ENCODE measurements at regions not wholly inside any gene's neighbourhood (a gene's known extent, or its start where the extent isn't known, plus 50 kb on each side); places are given as distances from the start of the nearest gene placed in this dataset.
"Not testable (repeated sequence)": the region's sequence is repeated elsewhere in the genome, so short reads cannot be mapped to it uniquely, and the experiment has no call there.

GRCh38 chr12:83559650-83560049 lies 872.9 kb downstream of the TMTC2 start:
- DNase-seq, result no peak

DNA sequence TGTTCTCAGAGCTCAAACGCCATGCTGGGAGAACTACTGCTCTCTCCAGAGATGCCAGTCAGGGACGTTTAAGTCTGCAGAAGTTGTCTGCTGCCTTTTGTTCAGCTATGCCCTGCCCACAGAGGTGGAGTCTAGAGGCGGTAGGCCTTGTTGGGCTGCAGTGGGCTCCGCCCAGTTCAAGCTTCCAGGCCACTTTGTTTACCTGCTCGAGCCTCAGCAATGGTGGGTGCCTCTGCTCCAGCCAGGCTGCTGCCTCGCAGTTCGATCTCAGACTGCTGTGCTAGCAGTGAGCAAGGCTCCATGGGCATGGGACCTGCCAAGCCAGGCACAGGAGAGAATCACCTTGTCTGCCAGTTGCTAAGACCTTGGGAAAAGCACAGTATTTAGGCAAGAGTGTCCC lies 869.3 kb downstream of the TMTC2 start:
- not testable (repeated sequence) for DNase-seq

DNA sequence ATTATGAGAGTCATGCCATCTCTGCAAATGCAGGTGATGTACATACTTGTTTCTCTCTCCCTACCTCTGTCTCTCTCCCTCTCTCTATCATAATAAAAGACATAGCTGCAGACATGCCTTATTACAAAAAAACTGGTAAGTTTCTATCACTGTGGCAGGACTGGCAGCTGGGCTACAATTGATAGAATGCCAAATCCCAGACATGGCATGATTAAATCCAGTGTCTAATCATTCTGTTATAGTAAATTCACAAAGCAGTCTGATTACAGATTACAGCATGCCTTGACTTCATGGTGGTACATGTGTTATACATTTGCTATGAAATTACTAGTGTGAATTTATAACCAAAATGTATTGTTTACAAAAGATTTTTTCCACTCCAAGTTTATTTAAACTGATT lies 854.7 kb downstream of the TMTC2 start:
- no peak for DNase-seq

DNA sequence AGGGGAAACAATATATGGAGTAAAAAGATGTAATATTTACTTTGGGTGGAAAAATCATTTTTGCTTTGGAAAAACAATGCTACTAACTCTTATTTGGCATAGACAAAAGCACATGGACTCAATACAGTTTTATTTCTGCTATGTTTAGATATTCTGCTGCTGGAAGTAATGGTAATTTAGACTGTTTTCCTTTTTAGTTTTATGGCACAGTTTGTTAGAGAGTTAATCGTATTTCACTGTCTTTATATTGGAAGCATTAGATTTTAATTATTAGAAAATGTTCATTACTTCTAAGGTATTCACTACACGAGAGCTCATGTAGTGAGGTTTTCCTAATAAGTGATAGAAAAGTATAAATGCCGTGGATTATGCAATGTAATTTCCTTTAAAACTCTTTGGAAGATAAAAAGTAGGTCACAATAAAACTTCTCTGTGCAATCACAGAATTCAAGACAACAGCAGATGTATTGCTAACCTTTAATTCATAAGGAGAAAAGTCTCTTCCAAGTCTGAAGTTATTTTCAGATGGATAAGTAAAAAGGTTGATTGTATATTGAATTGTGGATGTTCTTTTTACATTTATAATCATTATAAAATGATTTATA lies 851.8 kb downstream of the TMTC2 start:
- DNase-seq, result no peak

- no peak for DNase-seq
These were observed 850.8 kb downstream of the TMTC2 start for GRCh38 chr12:83537428-83538053.

DNA sequence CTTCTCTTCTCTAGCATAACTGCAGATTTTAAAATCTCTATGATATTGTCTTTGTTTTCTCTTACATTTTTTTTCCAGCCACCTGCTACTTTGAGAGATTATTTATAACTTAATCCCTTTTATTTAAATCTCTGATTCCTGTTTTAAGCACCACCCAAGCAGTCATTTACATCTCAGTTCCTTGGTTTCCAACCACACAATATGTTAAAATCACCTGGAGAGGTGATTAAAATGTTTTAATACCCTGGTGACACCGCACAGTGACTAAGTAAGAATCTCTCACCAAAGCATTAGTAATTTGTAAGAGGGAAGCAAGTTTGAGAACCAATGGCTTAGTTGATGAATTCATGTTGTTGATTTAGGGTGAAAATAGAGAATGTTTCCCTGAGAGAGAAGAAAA lies 849.8 kb downstream of the TMTC2 start:
- no peak for DNase-seq

GRCh38 chr12:83528571-83528970 lies 841.9 kb downstream of the TMTC2 start:
- no peak for DNase-seq

- DNase-seq, result peak; percentile 57
These were observed 841.1 kb downstream of the TMTC2 start for GRCh38 chr12:83527810-83528209.

DNA sequence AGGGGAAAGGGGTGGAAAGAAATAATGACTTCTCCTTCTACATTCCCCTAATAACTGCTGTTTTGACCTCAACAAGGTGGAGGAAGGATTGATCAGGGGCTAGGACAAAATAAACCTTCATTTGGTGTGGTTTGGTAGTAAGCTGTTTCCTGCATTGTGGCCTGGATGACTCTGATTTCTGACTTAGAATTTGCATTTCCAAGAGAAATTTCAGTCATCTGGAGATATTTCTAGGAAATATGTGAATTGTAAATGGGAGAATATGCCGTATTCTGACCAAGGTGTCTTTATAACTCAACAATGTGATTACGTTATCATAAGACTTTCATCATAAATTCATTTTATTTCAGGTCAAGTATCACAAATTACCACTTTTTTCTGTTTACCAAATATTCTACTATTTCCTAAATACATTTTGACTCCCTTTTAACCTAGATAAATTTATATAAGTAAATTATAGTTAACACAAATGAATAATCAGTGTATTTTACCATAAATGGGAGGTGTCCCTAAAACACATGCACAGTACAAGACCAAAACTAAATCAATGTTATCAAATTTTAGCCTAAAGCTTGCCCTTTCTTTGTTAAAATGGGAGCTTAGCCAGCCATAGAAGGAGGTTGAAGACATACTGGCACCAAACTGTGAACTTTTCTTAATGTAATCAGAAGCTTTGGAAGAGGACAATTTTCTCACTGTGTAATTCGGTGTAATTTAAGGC lies 828.8 kb downstream of the TMTC2 start:
- DNase-seq, result no peak

- no peak for DNase-seq
These were observed 827.7 kb downstream of the TMTC2 start for GRCh38 chr12:83514372-83514771.

DNA sequence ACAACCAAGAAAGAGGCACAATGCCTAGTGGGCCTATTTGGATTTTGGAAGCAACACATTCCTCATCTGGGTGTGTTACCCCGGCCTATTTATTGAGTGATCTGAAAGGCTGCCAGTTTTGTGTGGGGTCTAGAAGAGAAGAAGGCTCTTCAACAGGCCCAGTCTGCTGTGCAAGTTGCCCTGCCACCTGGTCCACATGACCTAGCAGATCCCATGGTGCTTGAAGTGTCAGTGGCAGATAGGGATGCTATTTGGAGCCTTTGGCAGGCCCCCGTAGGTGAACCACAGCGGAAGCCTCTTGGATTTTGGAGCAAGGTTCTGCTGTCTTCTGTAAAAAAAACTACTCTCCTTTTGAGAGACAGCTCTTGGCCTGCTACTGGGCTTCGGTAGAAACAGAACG lies 820.1 kb downstream of the TMTC2 start:
- no peak for DNase-seq

DNA sequence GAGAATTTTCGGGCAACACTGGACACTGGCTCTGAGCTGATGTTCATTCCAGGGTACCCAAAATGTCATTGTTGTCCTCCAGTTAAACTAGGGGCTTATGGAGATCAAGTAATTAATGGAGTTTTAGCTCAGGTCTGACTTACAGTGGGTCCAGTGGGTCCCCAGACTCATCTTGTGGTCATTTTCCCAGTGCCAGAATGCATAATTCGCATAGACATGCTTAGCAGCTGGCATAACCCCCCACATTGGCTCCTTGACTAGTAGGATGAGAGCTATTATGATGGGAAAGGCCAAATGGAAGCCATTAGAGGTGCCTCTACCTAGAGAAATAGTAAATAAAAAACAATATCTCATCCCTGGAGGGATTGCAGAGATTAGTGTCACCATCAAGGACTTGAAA lies 818.9 kb downstream of the TMTC2 start:
- DNase-seq, result no peak

- not testable (repeated sequence) for DNase-seq
These were observed 813.2 kb downstream of the TMTC2 start for GRCh38 chr12:83499894-83500293.

DNA sequence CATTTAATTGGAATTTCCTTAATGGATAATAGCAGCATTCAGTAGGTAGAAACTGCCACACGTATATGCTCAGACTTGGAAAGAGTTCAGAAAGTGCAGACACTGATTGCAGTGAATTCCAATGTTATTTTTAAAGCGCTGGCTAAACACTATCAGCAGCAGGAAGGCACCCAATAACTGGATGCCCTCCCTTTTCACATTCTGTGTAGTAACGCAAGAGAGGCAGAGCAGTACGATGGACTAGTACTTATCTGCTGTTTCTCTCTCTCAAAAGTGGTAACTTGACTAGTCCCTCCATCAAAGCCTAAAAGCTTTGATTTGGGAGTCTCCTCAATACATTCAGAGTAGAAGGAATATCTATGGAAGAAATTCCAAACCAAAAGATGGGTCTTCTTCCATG lies 791.0 kb downstream of the TMTC2 start:
- DNase-seq, result no peak

DNA sequence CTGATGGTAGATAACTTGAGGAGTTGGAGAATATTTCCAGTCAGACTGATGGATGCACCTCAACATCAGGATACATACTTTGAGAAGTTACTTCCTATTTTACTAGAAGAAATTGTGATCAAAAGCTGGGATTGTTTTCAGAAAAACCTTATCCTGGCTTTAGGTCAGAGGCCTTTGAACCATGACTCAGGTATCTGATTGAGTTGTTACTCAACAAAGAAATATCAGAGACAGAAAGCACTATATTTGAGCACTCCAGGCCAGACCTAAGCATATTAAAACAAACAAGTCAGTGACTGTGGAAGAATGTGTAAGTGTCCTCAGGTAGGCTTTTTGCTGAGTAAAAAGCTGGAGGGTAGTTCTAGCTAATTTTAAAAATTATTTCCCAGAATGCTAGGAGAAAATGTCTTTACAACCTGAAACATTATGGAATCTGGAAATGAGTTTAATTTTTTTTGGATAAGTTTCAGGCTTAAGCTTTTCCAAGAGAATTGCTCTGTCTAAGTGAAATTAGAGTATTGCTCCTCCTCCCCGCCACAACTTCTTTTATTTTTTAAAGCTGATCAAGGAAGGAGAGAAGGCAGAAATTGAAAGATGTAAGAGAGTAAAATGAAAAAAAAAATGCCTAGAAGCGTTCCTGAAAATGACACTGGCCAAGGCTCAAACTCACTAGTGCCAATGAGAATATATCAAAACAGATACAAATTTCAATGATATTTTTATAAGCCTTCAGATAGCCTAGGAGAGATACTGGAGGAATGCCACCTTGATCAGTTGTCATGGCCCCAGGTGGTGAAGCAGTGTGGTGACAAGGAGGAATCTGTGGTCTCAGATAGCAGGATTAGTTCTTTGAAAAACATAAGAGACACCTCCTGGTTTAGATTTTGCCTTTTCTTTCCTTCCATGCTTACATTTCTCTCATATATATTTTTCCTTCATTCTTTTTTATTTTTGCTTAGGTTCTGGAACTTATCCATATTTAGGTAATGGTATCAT lies 790.3 kb downstream of the TMTC2 start:
- no peak for DNase-seq

- DNase-seq, result no peak
These were observed 789.3 kb downstream of the TMTC2 start for GRCh38 chr12:83476006-83476405.

DNA sequence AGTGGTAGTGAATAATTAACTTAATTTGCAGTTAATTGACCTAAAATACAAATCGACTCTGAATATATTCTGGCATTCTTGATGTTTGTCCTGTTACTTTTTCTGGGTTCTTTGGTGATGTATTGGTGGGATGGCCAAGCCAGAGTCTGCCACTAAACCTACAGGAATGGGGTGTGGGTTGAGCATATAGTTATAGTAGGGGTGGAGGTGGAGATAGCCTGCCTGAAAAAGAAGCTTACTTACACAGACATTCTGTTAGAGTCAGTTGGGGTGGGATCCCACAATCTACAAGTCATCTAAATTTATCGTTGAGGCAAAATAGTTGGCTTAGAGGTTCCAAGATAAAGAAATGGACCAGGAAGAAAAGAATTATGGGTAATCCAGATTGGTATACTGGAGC lies 787.7 kb downstream of the TMTC2 start:
- no peak for DNase-seq

DNA sequence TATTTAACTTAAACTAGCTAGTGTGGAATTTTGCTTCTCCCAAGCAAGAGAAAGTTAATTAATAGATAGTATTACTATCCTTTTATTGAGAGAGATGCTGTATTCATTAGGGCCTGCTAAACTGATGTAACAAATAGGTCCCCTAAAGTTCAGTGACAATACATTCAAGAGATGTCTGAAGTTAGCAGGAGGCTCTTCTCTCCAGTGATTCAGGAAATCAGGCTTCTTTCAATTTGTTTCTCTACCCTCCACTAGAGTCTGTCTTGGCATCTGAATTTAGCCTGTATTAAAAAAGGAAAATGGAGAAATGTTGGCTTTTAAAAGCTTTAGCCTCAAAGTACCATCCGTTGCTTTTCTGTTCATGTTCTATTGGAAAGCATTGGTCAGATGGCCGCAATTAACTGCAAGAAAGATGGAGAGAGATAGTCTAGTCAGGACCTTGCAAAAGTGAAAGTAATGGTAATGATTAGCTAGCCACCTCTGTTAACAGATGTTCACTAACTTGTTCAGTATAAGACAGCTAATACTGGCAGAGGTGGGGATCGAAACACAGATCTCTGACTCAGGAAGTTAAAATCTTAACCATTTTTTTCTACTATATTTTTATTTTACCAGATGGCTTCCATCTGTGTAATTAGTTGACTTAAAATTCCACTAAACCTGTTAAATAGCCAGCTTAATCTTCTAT lies 786.8 kb downstream of the TMTC2 start:
- DNase-seq, result no peak

- no peak for DNase-seq
These were observed 786.1 kb downstream of the TMTC2 start for GRCh38 chr12:83472772-83473171.

DNA sequence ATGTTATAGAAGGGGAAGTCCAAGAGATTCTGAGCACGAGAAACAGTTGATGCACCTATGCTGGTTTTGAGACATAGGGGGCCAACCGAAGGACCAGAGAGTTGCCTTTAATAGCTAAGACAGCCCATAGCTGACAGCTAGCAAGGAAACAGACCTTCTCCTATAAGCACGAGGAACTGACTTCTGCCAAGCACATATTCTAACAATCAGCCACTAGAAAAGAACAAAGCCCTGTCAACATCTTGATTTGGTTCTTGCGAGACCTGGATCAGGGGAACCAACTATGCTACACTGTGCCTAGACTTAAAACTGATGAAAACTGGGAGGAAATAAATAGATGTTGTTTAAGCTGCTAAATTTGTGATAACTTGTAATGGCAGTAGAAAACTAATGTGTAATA lies 785.6 kb downstream of the TMTC2 start:
- no peak for DNase-seq

DNA sequence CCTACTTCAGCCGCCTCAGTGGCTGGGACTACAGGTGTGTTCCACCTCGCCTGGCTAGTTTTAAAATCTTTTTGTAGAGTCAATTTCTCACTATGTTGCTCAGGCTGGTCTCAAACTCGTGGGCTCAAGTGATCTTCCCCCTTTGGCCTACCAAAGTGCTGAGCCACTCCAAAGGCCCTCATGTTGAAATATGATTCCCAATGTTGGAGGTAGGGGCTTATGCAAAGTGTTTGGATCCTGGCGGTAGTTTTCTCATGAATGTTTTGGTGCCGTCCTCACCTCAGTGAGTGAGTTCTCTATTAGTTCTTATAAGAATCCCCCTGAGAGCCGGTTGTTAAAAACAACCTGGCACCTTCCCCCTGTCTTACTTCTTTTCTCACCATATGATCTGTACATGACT lies 784.6 kb downstream of the TMTC2 start:
- DNase-seq, result no peak

DNA sequence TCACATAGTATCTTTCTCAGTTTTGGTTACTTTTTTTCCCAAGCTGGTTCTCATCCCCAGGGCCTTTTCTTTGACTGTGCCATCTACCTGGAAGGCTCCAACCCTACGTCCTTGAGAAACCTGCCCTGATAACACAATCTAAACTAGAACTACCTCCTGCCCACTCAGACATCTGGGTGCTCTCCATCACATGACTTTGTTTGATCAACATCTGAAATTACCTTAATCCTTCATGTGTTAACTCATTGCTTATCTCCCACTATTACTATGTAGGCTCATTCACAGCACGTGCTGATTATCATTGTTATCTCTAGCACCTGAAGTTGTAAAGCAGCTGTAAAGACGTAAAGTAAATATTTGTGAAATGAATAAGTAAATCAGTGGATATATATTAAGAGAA lies 784.0 kb downstream of the TMTC2 start:
- DNase-seq, result no peak
